OCI-LY3 (cell line): ENCODE measurements at regions not wholly inside any gene's neighbourhood (a gene's known extent, or its start where the extent isn't known, plus 50 kb on each side); places are given as distances from the start of the nearest gene placed in this dataset.

Experiments
- H2AFZ ChIP-seq: fragments of 200-600, 300-600 bp; shearing (Covaris generic); 2 replicates; pipeline ENCODE4 v1.6.0; 2014; ENCODE audit warnings: antibody characterized with exemption, low read depth, low read length
- H3K27ac ChIP-seq: fragments of 200-600, 300-600 bp; sonication (generic); 2 replicates; pipeline ENCODE4 v1.5.1; 2014; ENCODE audit warnings: mild to moderate bottlenecking, low read length, moderate library complexity, mixed read lengths
- H3K27me3 ChIP-seq: fragments of 200-600, 300-600 bp; sonication (generic); 2 replicates; pipeline ENCODE4 v1.6.1; 2014; ENCODE audit warnings: low read depth, low read length, mixed read lengths
- H3K36me3 ChIP-seq: fragments of 200-600, 300-600 bp; sonication (generic); replicated peaks from 2 replicates; pipeline ENCODE3; 2014; ENCODE audit warnings: low read depth, low read length, mixed read lengths
- H3K4me1 ChIP-seq: fragments of 300-600, 200-600 bp; sonication (generic); 2 replicates; pipeline ENCODE4 v1.6.1; 2014; ENCODE audit warnings: low read length, mixed read lengths
- H3K4me2 ChIP-seq: fragments of 200-600, 300-600 bp; sonication (generic); 2 replicates; pipeline ENCODE4 v1.6.1; 2014; ENCODE audit warnings: low read length, mixed read lengths
- H3K4me3 ChIP-seq: fragments of 300-600, 200-600 bp; sonication (generic); 2 replicates; pipeline ENCODE4 v1.5.1; 2014; ENCODE audit warnings: antibody characterized with exemption, mild to moderate bottlenecking, low read length, moderate library complexity
- H3K79me2 ChIP-seq: fragments of 300-600, 200-600 bp; shearing (Covaris generic); 2 replicates; pipeline ENCODE4 v1.6.1; 2014; ENCODE audit warnings: mild to moderate bottlenecking, low read length, mixed read lengths
- H3K9ac ChIP-seq: fragments of 300-600, 200-600 bp; shearing (Covaris generic); 2 replicates; pipeline ENCODE4 v1.6.0; 2014; ENCODE audit warnings: mild to moderate bottlenecking, low read length, moderate library complexity
- H3K9me3 ChIP-seq: fragments of 200-600, 300-600 bp; shearing (Covaris generic); 2 replicates; pipeline ENCODE4 v1.6.1; 2014; ENCODE audit warnings: low read length, mixed read lengths; ENCODE audit not compliant: insufficient read depth
- H4K20me1 ChIP-seq: fragments of 200-600, 300-600 bp; sonication (generic); 2 replicates; pipeline ENCODE4 v1.6.1; 2016; ENCODE audit warnings: low read length, mixed read lengths; ENCODE audit not compliant: insufficient read depth
- CTCF ChIP-seq: fragments of 200-600, 300-600 bp; sonication (generic); IDR thresholded peaks from 2 replicates; pipeline ENCODE4 v1.5.1; 2014; ENCODE audit warnings: antibody characterized with exemption, low read length, low read depth
- EZH2phosphoT487 ChIP-seq: fragments of 200-600 bp; shearing (Covaris generic); IDR thresholded peaks from 2 replicates; pipeline ENCODE4 v1.6.1; 2018; ENCODE audit warnings: antibody characterized with exemption, mixed run types, low read depth

- Histone ChIP-seq H3K79me2 (no peaks in the 10 kb centered on the region), H3K4me2 (no peak overlapping the region), H3K9ac (no peak overlapping the region), H3K4me1 (no peaks in the 10 kb centered on the region), H4K20me1 (no peaks in the 10 kb centered on the region), H3K27me3 (no peaks in the 10 kb centered on the region), H2AFZ (no peak overlapping the region), H3K4me3 (no peak overlapping the region), H3K27ac (no peak overlapping the region), H3K9me3 (no peaks in the 10 kb centered on the region), H3K36me3 (no peaks in the 10 kb centered on the region)
- no peak for TF ChIP-seq CTCF
- TF ChIP-seq EZH2phosphoT487: no peak
Observed at GRCh38 chr6:10060004-10060403, 354.9 kb downstream of the TFAP2A start.

GRCh38 chr6:10054672-10055071 is 360.2 kb downstream of the TFAP2A start:
- Histone ChIP-seq H3K27ac (no peak overlapping the region), H3K36me3 (no peaks in the 10 kb centered on the region), H4K20me1 (no peaks in the 10 kb centered on the region), H3K9me3 (no peaks in the 10 kb centered on the region), H3K79me2 (no peaks in the 10 kb centered on the region), H3K4me2 (no peak overlapping the region), H3K9ac (no peak overlapping the region), H3K27me3 (no peaks in the 10 kb centered on the region), H3K4me1 (no peaks in the 10 kb centered on the region), H3K4me3 (no peak overlapping the region), H2AFZ (no peak overlapping the region)
- TF ChIP-seq CTCF: no peak
- TF ChIP-seq EZH2phosphoT487: no peak

- no peaks in the 10 kb centered on the region for H3K9me3 ChIP-seq
- no peak for TF ChIP-seq EZH2phosphoT487
- no peak for TF ChIP-seq CTCF
- H3K27ac ChIP-seq: no peak overlapping the region
Observed at GRCh38 chr6:10051283-10051682, 363.6 kb downstream of the TFAP2A start.

GRCh38 chr6:10048370-10049297 is 366.2 kb downstream of the TFAP2A start:
- Histone ChIP-seq H4K20me1 (no peaks in the 10 kb centered on the region), H3K9me3 (no peaks in the 10 kb centered on the region), H3K36me3 (no peaks in the 10 kb centered on the region), H2AFZ (no peak overlapping the region), H3K4me2 (no peak overlapping the region), H3K4me1 (no peaks in the 10 kb centered on the region), H3K4me3 (no peak overlapping the region), H3K9ac (no peak overlapping the region), H3K79me2 (no peaks in the 10 kb centered on the region), H3K27ac (no peak overlapping the region), H3K27me3 (no peaks in the 10 kb centered on the region)
- TF ChIP-seq EZH2phosphoT487: no peak
- TF ChIP-seq CTCF: no peak

More at GRCh38 chr6:10051283-10051682, 363.6 kb downstream of the TFAP2A start:
- H3K4me3 ChIP-seq: no peak overlapping the region
- no peaks in the 10 kb centered on the region for H4K20me1 ChIP-seq
- H2AFZ ChIP-seq: no peak overlapping the region
- H3K27me3 ChIP-seq: no peaks in the 10 kb centered on the region
- no peaks in the 10 kb centered on the region for H3K4me1 ChIP-seq
- H3K4me2 ChIP-seq: no peak overlapping the region
- no peaks in the 10 kb centered on the region for H3K79me2 ChIP-seq
- no peak overlapping the region for H3K9ac ChIP-seq
- H3K36me3 ChIP-seq: no peaks in the 10 kb centered on the region
